ENCODE measurements at regions not wholly inside any gene's neighbourhood (a gene's known extent, or its start where the extent isn't known, plus 50 kb on each side); places are given as distances from the start of the nearest gene placed in this dataset.

- no peak overlapping the region for H3K4me2 ChIP-seq
- H4K20me1 ChIP-seq (ENCODE audit: insufficient read depth): no peaks in the 10 kb centered on the region
- H3K4me3 ChIP-seq (ENCODE audit: low read depth in 2 of 2, low read length in 1 of 2): no peak overlapping the region
- H3F3A ChIP-seq (replicated peaks; ENCODE audit: insufficient read depth): no peaks in the 10 kb centered on the region
- H2AFZ ChIP-seq (ENCODE audit: low read depth): no peak overlapping the region
- no peak overlapping the region for H3K27ac ChIP-seq (ENCODE audit: low read depth in 2 of 2, low read length in 1 of 2)
- H3K9ac ChIP-seq: no peak overlapping the region
- ChIA-PET POLR2A (no interaction called here), CTCF (no interaction called here)
- WGBS (ENCODE audit: low lambda C conversion rate): 55% methylated on average over 5 of the region's 5 CpGs
- no peaks in the 10 kb centered on the region for H3K36me3 ChIP-seq (replicated peaks in 1 of 2; ENCODE audit: control insufficient read depth in 1 of 2, insufficient read depth in 2 of 2, low read length in 1 of 2)
- H3K4me1 ChIP-seq (ENCODE audit: control insufficient read depth in 1 of 2, insufficient read depth in 2 of 2, low read depth in 1 of 2, low read length in 1 of 2): no peaks in the 10 kb centered on the region
- H3K27me3 ChIP-seq (ENCODE audit: insufficient read depth): no peaks in the 10 kb centered on the region; the same call in 1 of the 2 replicates
- H3K9me2 ChIP-seq: no peaks in the 10 kb centered on the region
- TF ChIP-seq TEAD4 (IDR thresholded peaks at IDR 0.05; ENCODE audit: borderline replicate concordance, insufficient read depth) (no peak), USF2 (IDR thresholded peaks at IDR 0.05; ENCODE audit: borderline replicate concordance, low read depth, low read length) (no peak), FOXM1 (IDR thresholded peaks at IDR 0.05; ENCODE audit: low read depth) (no peak), ELF1 (IDR thresholded peaks at IDR 0.05) (no peak), RXRA (IDR thresholded peaks at IDR 0.05; ENCODE audit: borderline replicate concordance, low read depth) (no peak), EP300 (IDR thresholded peaks at IDR 0.05; ENCODE audit: borderline replicate concordance in 1 of 2, low read depth in 1 of 2, low read length in 1 of 2) (no peak), EZH2phosphoT487 (IDR thresholded peaks at IDR 0.05; ENCODE audit: borderline replicate concordance, low read depth) (no peak), RFX5 (IDR thresholded peaks at IDR 0.05; ENCODE audit: low read length) (no peak), YY1 (IDR thresholded peaks at IDR 0.05; ENCODE audit: low read depth) (no peak), FOXJ3 (CRISPR knock-in tag; IDR thresholded peaks at IDR 0.05) (no peak), POLR2AphosphoS5 (IDR thresholded peaks at IDR 0.05; ENCODE audit: low read depth, low read length) (no peak), USF1 (IDR thresholded peaks at IDR 0.05; ENCODE audit: borderline replicate concordance, low read depth) (no peak), TAF1 (IDR thresholded peaks at IDR 0.05; ENCODE audit: borderline replicate concordance, low read depth, low read length) (no peak), MEF2A (IDR thresholded peaks at IDR 0.05; ENCODE audit: borderline replicate concordance, low read depth) (no peak), NFIC (IDR thresholded peaks at IDR 0.05; ENCODE audit: borderline replicate concordance) (no peak), MXI1 (IDR thresholded peaks at IDR 0.05; ENCODE audit: low read depth, low read length) (no peak), MAX (IDR thresholded peaks at IDR 0.05; ENCODE audit: low read depth) (no peak), REST (IDR thresholded peaks at IDR 0.05; ENCODE audit: low read depth, low read length) (no peak), GABPA (IDR thresholded peaks at IDR 0.05; ENCODE audit: low read depth) (no peak), NRF1 (IDR thresholded peaks at IDR 0.05; ENCODE audit: low read depth, low read length) (no peak)
- DNase-seq: no peak
- H3K9me3 ChIP-seq: no peaks in the 10 kb centered on the region
- no peaks in the 10 kb centered on the region for H3K79me2 ChIP-seq (ENCODE audit: insufficient read depth)
These were observed 472.8 kb upstream of the SGCG start for GRCh38 chr13:22707946-22708345.

All from SK-N-SH (cell line).